ENCODE measurements at regions not wholly inside any gene's neighbourhood (a gene's known extent, or its start where the extent isn't known, plus 50 kb on each side); places are given as distances from the start of the nearest gene placed in this dataset.

GRCh38 chr3:64398476-64398875 is 173.2 kb upstream of the PRICKLE2 start:
- TF ChIP-seq CTCF (IDR thresholded peaks at IDR 0.05): no peak
- no peak overlapping the region for H3K27ac ChIP-seq

GRCh38 chr3:64398006-64398405 is 172.7 kb upstream of the PRICKLE2 start:
- intact Hi-C loops (cut with DNase I): loop anchor here in 1 of 2 donors (2.0 kb wide), 1 partner anchor 367 kb away; no protein-coding TSS in a partner anchor
- WGBS, 3 donors: 68 to 79% (median 75%) methylated on average over 5 of the region's 5 CpGs

More at GRCh38 chr3:64398476-64398875, 173.2 kb upstream of the PRICKLE2 start:
- no peak overlapping the region for H3K4me3 ChIP-seq
- no peak for ATAC-seq
- DNase-seq: no peak
- H3K4me1 ChIP-seq: no peaks in the 10 kb centered on the region
- no peaks in the 10 kb centered on the region for H3K36me3 ChIP-seq (ENCODE audit: insufficient read depth in 1 of 2, low read depth in 1 of 2)
- H3K27me3 ChIP-seq (ENCODE audit: insufficient read depth in 3 of 3, low read length in 2 of 3): no peaks in the 10 kb centered on the region
- intact Hi-C loops (cut with DNase I): loop anchor here in 1 of 2 donors (2.0 kb wide), 1 partner anchor 368 kb away; no protein-coding TSS in a partner anchor
- H3K9me3 ChIP-seq: no peaks in the 10 kb centered on the region
- WGBS, 3 donors: 30 to 45% (median 39%) methylated on average over 4 of the region's 4 CpGs

GRCh38 chr3:64397573-64397972 is 172.3 kb upstream of the PRICKLE2 start:
- no peak overlapping the region for H3K27ac ChIP-seq

More at GRCh38 chr3:64398006-64398405, 172.7 kb upstream of the PRICKLE2 start:
- no peak for DNase-seq
- no peaks in the 10 kb centered on the region for H3K27me3 ChIP-seq (ENCODE audit: insufficient read depth in 3 of 3, low read length in 2 of 3)
- H3K36me3 ChIP-seq (ENCODE audit: insufficient read depth in 1 of 2, low read depth in 1 of 2): no peaks in the 10 kb centered on the region
- H3K27ac ChIP-seq: no peak overlapping the region
- H3K4me1 ChIP-seq: no peaks in the 10 kb centered on the region
- no peak for TF ChIP-seq CTCF (IDR thresholded peaks at IDR 0.05)
- H3K9me3 ChIP-seq: no peaks in the 10 kb centered on the region
- ATAC-seq: no peak
- H3K4me3 ChIP-seq: no peak overlapping the region

GRCh38 chr3:64395490-64395889 is 170.2 kb upstream of the PRICKLE2 start:
- no peak for DNase-seq
- TF ChIP-seq CTCF (IDR thresholded peaks at IDR 0.05): no peak
- Histone ChIP-seq H3K27me3 (ENCODE audit: insufficient read depth in 3 of 3, low read length in 2 of 3) (no peaks in the 10 kb centered on the region), H3K4me3 (no peak overlapping the region), H3K36me3 (ENCODE audit: insufficient read depth in 1 of 2, low read depth in 1 of 2) (no peaks in the 10 kb centered on the region), H3K4me1 (no peaks in the 10 kb centered on the region), H3K9me3 (no peaks in the 10 kb centered on the region), H3K27ac (no peak overlapping the region)
- no peak for ATAC-seq
- 85 to 95% (median 94%) methylated on average over 2 of the region's 2 CpGs for WGBS, 3 donors
- intact Hi-C loops (cut with DNase I): no loop called here

More at GRCh38 chr3:64397573-64397972, 172.3 kb upstream of the PRICKLE2 start:
- H3K4me3 ChIP-seq: no peak overlapping the region
- TF ChIP-seq CTCF (IDR thresholded peaks at IDR 0.05): no peak
- DNase-seq (no peak), ATAC-seq (no peak)
- intact Hi-C loops (cut with DNase I): no loop called here
- WGBS, 3 donors: 94 to 100% (median 98%) methylated on average over 2 of the region's 2 CpGs
- no peaks in the 10 kb centered on the region for H3K27me3 ChIP-seq (ENCODE audit: insufficient read depth in 3 of 3, low read length in 2 of 3)
- H3K4me1 ChIP-seq: no peaks in the 10 kb centered on the region
- no peaks in the 10 kb centered on the region for H3K36me3 ChIP-seq (ENCODE audit: insufficient read depth in 1 of 2, low read depth in 1 of 2)
- H3K9me3 ChIP-seq: no peaks in the 10 kb centered on the region

GRCh38 chr3:64393193-64393592 is 167.9 kb upstream of the PRICKLE2 start:
- Histone ChIP-seq H3K27ac (no peak overlapping the region), H3K4me1 (no peaks in the 10 kb centered on the region), H3K27me3 (ENCODE audit: insufficient read depth in 3 of 3, low read length in 2 of 3) (no peaks in the 10 kb centered on the region), H3K36me3 (ENCODE audit: insufficient read depth in 1 of 2, low read depth in 1 of 2) (no peaks in the 10 kb centered on the region), H3K4me3 (no peak overlapping the region), H3K9me3 (no peaks in the 10 kb centered on the region)
- WGBS, 3 donors: 87 to 91% (median 87%) methylated on average over 5 of the region's 5 CpGs
- ATAC-seq (no peak), DNase-seq (no peak)
- intact Hi-C loops (cut with DNase I): no loop called here
- no peak for TF ChIP-seq CTCF (IDR thresholded peaks at IDR 0.05)
